Activated CD4-positive, alpha-beta T cell treated with anti-CD3 and anti-CD28 coated beads, Interleukin-2, amount 50 U/mL, for 48 hours (primary cell): ENCODE measurements at regions not wholly inside any gene's neighbourhood (a gene's known extent, or its start where the extent isn't known, plus 50 kb on each side); places are given as distances from the start of the nearest gene placed in this dataset.

Experiments
- DNase-seq, 2 experiments: peaks; one replicate each; pipeline ENCODE4 v3.0.0-alpha.2; 2020

DNA sequence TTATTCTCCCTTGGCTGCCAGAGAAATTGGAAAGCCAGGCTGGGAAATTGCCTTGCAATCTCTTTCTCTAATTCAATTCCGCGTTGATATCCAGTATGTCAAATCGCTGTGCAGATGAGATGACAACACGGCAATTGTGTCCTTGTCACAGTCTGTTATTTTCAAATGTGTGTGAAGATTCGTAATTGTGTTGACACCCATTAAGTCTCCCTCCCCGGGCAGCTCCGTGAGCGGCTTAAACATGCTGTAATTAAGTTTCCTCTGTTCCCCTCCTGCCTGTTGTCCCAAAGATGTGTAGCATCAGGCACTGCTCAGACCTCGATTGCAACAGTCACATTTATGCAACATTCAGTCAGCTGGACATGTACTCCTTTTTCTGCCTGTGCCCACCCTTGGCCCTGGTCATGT is 209.5 kb downstream of the LPIN1 start:
- no peak for DNase-seq

DNA sequence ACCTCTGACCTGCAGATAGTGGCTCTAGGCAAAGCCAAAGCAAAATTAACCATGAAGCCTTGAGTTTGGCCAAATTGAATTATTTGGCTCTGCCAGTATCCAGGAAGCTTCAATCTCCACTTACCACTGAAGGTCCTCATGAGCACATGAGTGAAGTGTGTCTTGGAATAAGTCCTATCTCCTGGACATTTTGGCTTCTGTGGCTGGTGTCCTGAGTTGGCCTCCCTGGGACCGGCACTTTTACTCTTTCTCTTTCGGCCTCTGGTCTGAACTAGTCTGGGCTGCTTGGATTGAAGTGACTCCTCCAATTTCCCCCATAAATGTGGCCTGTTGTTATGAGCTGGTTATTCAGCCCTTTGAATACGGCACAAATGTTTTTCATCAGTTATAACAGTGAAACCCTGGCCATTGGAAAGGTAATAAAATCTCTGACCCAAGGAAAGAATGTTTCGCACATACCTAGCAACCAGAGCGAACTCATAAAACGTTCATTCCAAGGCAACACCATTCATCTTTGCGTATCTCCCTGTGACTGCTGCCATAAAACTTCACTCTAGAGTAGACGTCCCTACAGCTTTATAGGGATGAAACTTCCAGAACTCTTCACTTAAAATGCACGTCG is 216.4 kb downstream of the LPIN1 start:
- no peak for DNase-seq

- DNase-seq, result no peak
These were observed 217.5 kb downstream of the LPIN1 start for GRCh38 chr2:11963966-11964365.

DNA sequence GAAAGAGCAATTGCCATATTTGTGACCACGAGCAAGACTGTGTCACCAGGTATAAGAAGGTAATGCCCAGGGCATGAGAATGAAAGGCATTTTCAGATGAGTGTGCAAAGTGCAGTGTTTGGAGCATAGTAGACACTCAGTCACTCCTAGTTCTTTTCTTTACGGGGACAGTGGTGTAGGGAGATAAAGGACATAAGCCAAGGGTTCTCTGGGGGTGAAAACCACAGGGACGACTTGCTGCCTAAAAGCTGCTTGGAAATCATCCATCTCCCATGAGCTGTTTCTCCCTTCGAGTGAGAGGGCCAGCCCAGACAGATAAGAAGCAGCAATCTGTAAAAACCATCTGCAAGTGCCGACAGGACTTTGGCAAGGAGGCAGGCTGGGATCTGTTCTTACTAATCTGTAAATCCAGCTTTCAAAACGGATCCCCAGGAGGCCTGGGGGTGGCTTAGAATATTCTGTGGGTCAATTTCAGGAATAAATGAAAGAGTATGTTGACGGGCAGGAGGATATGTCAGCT is 221.6 kb downstream of the LPIN1 start:
- no peak for DNase-seq

GRCh38 chr2:11968521-11968920 is 222.1 kb downstream of the LPIN1 start:
- no peak for DNase-seq

GRCh38 chr2:11969774-11970173 is 223.3 kb downstream of the LPIN1 start:
- DNase-seq, result no peak

DNA sequence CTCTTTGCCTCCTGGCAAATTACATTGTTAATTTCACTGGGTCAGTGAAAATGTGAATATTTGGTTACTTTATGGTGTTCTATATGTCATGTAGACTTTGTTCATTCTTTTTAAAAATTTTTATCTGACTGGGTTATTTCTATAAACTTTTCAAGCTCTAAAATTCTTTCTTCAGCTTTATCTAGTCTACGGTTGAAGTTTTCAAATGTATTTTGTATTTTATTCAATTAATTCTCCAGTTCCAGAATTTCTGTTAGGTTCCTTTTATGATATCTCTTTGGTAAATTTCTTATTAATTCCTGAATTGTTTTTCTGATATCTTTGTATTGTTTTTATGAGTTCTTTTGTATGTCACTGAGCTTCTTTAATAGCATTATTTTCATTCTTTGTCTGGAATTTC is 228.1 kb downstream of the LPIN1 start:
- DNase-seq, result no peak

DNA sequence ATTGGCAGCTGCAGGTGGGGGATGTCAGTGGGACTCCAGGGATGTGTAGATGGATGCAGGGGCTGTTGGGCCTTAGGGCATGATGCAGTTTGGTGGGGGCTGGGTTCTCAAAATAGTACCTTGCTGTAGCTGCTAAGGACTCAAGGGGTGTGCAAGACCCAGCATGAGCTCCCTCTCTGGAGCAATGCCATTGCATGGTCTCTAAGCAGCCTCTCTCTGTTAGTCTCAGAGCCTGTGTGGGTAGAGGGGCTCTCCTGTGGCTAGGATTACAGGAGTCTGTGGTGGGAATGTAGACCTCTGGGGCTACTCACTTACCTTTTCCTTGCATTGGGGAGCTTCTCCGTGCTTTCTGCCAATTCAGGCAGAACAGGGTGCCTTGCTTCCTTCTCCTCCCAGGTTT is 228.9 kb downstream of the LPIN1 start:
- no peak for DNase-seq

DNA sequence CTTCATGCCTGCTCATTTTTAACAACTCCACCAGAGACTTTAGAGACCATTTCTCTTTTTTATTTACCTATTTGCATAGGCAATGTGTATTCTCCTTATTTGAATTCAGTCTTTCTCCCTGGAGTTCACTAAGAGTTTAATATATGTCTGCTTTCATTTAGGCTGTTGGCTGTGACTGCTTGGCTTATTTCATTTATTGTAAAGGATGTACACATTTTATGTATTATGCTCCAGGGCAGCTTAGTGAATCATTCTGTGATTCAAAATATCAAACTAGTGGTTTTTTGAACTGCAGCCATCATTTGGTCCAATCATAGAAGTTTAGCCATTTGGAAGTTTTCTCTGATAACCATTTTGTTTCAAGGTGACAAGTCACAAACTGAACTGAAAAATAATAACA is 229.6 kb downstream of the LPIN1 start:
- DNase-seq, result no peak

GRCh38 chr2:11977766-11978524 is 231.5 kb downstream of the LPIN1 start:
- DNase-seq, result no peak

GRCh38 chr2:11980809-11981208 is 234.4 kb downstream of the LPIN1 start:
- DNase-seq, result no peak

DNA sequence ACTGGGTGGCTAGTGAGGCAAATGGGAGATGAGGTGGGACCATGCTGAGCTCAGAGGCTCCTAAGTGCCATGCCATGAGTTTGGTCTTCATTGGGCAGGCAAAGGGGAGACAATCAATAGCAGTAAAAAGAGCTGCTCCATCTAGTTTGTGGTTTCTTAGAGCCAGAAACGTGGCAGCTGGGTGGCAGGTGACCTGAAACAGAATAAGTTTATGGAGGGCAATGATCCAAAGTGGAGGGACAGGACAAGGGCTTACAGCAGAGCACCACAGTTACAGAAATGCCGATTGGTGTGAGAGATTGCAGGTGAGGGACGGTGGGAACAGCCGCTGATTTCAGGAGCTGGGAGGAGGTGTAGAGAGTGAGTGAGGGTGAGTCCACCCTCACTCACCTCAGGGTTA is 237.0 kb downstream of the LPIN1 start:
- no peak for DNase-seq

DNA sequence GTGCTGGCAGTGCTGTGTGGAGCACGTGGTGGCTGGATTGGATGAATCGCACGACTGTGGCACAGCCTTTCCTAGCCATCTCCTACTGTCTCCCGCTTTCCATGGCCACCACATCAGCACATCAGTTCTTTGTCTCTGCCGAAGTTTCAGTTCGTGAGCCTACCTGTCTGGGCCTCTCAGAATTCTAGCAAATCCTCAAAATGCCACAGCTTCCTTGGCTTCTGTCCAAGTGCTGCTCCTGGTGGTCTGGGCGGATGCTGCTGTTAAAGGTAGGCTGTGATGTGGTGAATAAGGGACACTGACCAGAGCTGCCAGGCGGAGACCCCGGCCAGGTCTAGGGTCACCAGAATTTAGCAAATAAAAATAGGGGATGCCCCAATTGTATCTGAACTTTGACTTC is 237.4 kb downstream of the LPIN1 start:
- no peak for DNase-seq

DNA sequence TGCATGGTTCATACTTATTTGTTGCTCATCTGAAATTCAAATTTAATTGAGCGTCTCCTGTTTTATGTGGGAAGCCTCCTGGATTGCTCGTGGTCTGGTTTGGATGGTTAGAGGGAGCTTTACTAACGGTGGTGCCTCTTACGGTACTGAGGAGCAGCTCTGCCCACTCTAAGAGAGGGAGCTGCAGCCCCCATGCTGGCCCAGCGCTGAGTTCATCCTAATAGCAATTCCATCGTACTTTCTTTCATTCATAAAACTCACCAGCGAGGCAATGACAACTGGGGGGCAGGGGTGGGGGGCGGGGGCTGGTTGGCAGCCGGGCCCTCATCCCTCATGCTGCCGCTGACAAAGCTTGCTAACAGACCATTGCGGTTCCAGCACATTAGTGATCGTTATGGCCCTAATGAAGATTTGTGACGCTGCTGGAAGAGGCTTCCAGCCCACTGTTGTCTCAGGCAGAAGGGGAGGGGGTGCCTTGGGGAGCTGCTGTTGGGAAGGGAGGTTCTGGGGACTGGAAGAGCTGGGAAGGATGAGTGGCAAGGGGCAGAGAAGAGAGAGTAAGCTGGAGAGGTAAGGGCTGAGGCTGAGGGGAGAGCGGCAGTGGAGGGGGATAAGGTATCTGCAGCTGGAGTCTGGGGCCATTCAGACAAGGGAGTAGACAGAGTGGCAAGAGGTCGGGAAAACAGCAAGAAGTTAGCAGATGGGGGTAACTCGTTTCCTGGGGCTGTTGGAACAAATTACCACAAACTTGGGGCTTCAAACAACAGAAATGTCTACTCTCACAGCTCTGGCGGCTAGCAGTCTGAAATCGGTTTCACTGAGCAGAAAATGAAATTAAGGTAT is 238.1 kb downstream of the LPIN1 start:
- no peak for DNase-seq

GRCh38 chr2:11985817-11986566 is 239.6 kb downstream of the LPIN1 start:
- no peak for DNase-seq

DNA sequence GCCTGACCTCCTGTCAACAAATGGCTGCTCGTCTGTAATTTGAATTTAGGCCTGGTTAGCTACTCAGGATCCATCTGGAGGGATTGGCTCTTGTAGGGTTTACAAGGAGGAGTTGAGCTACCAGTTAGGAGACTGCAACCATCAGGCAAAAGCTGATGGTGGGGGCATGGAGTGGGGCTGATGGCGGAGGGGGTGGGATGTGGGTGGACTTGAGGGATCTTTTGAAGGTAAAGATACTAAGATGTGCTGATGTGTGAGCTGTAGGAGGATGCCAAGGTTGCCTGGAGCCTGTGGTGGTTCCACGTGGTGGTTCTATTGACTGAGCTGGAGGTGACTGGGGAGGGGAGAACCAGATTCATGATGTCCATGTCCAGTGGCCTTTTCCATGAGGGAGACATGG is 240.7 kb downstream of the LPIN1 start:
- DNase-seq, result no peak

DNA sequence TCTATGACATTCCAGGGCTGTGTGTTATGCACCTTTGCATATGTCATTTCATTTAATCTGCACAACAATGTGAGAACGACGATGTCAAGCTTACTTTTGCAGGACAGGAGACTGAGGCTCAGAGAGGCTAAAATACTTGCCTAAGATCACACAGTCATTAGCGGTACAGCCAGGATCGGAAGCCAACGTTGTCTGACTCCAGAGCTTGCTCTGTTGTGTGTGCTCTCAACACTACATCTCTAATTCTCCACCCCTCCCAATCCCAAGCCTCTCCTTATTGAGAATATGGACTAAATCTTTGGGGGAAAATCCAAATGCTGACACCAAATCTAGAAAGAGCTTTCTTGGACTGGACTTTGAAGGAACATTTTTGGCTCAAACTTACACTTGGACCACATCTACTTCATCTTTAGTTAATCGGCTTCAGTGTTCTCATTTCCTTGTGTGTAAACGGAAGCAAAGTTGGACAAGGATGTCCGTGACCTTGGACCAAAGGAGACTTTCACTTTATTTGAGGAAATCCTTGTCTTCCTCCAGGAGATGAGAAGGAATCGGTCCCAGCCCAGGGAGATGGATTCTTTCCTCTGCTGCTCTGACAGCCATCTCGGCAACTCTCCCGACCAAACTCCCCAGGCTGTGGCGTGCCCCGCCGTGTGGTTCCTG is 242.4 kb downstream of the LPIN1 start:
- no peak for DNase-seq

GRCh38 chr2:11989354-11989703 is 242.9 kb downstream of the LPIN1 start:
- DNase-seq, result no peak

- DNase-seq, result no peak
These were observed 244.1 kb downstream of the LPIN1 start for GRCh38 chr2:11990576-11990975.

DNA sequence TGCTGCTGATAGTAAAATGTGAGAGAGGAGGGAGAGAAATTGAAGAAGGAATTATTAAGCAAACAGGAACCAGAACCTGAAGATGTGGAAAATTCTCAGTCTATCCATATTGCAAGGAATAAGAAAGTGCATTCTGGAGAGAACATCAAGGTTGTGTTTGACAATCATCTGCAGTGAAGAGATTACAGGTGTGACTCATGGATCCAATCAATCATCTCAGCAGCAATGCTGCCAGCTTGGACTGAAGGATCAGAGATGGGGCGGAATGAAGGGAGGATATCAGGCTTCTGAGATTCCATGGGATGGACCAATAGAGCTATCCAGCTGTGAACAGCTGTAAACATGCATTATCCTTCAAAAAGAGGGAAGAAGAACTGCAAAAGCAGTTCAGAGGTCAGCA is 247.3 kb downstream of the LPIN1 start:
- no peak for DNase-seq

DNA sequence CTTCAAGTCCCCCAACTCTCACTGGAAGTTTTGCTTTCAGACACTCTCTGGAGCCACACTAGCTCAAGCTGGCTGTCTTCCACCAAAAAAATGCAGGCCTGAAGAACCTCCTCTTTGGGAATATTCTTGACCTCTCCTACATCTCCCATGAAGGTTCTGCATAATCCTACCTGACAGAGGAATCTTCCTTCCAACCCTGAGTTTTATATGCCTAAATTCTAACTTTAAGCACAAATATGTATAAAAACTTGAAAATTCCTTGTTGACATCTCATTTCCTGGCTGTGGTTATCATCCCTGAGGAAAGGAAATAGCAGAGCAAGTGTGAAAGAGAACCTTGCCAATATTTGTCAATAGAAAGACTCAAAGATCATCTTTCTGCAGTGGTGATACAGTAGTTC is 249.0 kb downstream of the LPIN1 start:
- no peak for DNase-seq

DNA sequence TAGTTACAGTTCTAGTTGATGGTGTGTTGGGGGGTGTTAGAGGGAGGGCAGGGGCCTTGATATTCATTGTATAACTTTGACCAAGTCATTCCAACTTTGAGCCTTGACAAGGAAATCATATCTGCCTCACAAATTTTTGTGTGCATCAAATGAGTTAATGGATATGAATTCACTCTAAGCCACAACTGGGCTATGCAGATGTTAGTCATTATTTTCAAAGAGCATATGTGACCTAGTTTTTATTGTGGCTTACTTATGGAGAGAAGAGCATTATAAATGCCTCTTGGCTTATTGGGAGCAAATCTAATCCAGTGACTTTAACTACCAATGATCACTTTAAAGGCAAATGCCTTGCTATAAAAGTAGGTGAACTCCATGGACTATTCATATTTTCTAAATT is 250.2 kb downstream of the LPIN1 start:
- DNase-seq, result no peak

DNA sequence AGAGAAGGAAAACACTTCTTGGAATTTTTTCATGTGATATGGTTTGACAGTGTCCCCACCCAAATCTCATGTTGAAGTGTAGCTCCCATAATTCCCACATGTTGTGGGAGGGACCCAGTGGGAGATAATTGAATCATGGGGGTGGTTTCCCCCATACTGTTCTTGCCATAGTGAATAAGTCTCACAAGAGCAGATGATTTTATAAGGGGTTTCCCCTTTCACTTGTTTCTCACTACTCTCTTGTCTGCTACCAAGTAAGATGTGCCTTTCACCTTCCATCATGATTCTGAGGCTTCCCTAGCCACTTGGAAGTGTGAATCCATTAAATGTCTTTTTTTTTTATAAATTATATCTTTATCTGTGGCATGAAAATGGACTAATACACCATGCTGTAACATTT is 250.7 kb downstream of the LPIN1 start:
- DNase-seq, result no peak
